ENCODE measurements at regions not wholly inside any gene's neighbourhood (a gene's known extent, or its start where the extent isn't known, plus 50 kb on each side); places are given as distances from the start of the nearest gene placed in this dataset.
"Not testable (repeated sequence)": the region's sequence is repeated elsewhere in the genome, so short reads cannot be mapped to it uniquely, and the experiment has no call there.

DNA sequence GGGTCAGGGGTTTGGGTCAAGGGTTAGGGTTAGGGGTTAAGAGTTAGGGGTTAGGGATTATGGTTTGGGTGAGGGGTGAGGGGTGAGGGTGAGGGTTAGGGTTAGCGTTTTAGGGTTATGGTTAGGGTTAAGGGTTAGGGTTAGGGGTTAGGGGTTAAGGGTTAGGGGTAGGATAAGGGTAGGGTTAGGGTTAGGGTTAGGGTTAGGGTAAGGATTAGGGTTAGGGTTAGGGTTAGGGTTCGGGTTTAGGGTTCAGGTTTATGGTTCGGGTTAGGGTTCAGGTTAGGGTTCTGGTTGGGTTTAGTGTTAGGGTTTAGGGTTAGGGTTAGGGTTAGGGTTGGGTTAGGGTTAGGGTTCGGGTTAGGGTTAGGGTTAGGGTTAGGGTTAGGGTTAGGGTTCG, 213.1 kb downstream of the LMLN start:
- TF ChIP-seq, protein P1, sequence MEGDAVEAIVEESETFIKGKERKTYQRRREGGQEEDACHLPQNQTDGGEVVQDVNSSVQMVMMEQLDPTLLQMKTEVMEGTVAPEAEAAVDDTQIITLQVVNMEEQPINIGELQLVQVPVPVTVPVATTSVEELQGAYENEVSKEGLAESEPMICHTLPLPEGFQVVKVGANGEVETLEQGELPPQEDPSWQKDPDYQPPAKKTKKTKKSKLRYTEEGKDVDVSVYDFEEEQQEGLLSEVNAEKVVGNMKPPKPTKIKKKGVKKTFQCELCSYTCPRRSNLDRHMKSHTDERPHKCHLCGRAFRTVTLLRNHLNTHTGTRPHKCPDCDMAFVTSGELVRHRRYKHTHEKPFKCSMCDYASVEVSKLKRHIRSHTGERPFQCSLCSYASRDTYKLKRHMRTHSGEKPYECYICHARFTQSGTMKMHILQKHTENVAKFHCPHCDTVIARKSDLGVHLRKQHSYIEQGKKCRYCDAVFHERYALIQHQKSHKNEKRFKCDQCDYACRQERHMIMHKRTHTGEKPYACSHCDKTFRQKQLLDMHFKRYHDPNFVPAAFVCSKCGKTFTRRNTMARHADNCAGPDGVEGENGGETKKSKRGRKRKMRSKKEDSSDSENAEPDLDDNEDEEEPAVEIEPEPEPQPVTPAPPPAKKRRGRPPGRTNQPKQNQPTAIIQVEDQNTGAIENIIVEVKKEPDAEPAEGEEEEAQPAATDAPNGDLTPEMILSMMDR (IDR thresholded peaks at IDR 0.05): not testable (repeated sequence)
- TF ChIP-seq POLR2A (IDR thresholded peaks at IDR 0.05): not testable (repeated sequence)
